IMR-90 (cell line): ENCODE measurements at regions not wholly inside any gene's neighbourhood (a gene's known extent, or its start where the extent isn't known, plus 50 kb on each side); places are given as distances from the start of the nearest gene placed in this dataset.

Source experiments
- ATAC-seq: fragments of 200-7000 bp; cut with Tn5 transposase; 2 replicates; pipeline ENCODE4 v1.9.1; 2020; ENCODE audit warnings: low read depth, mild to moderate bottlenecking, moderate library complexity
- BruUV-seq: library from RNA; stranded (reverse); fragments of 400-500 nt; replicated peaks from 2 replicates; lab custom pipeline; 2021; lab: Mats Ljungman, UMichigan
- CTCF ChIA-PET: fragments of 300-600 bp; formaldehyde crosslinking; extraction: SDS; loops from one replicate; lab custom pipeline; 2021; ENCODE audit warnings: antibody characterized with exemption; lab: Yijun Ruan, JAX
- POLR2A ChIA-PET: fragments of 300-600 bp; sonication (Branson Sonifier 250); formaldehyde crosslinking; loops from one replicate; lab custom pipeline; 2022; ENCODE audit warnings: antibody characterized with exemption; ENCODE audit not compliant: unreplicated experiment; lab: Charles Lee
- DNase-seq: peaks from one replicate; pipeline ENCODE4 v3.0.0; 2013
- H2AFZ ChIP-seq: replicated peaks from 2 replicates; pipeline ENCODE3; 2013; ENCODE audit warnings: low read length, mild to moderate bottlenecking; ENCODE audit not compliant: poor library complexity
- H2AK5ac ChIP-seq: 2 replicates; pipeline ENCODE4 v1.6.1; 2013; ENCODE audit warnings: low read depth, low read length, inconsistent platforms
- H2AK9ac ChIP-seq: replicated peaks from 2 replicates; pipeline ENCODE3; 2013; ENCODE audit warnings: mild to moderate bottlenecking, low read depth, low read length, moderate library complexity; ENCODE audit not compliant: poor library complexity
- H2BK120ac ChIP-seq: 2 replicates; pipeline ENCODE4 v1.6.1; 2013; ENCODE audit warnings: low read depth, low read length, inconsistent platforms
- H2BK15ac ChIP-seq: 3 replicates; pipeline ENCODE4 v1.6.1; 2013; ENCODE audit warnings: low read depth, low read length, inconsistent platforms
- H2BK20ac ChIP-seq: 2 replicates; pipeline ENCODE4 v1.6.1; 2013; ENCODE audit warnings: low read depth, mild to moderate bottlenecking, inconsistent platforms, low read length, moderate library complexity
- H2BK5ac ChIP-seq: 2 replicates; pipeline ENCODE4 v1.6.1; 2013; ENCODE audit warnings: mild to moderate bottlenecking, low read depth, low read length, inconsistent platforms; ENCODE audit not compliant: poor library complexity, severe bottlenecking
- H3K14ac ChIP-seq: replicated peaks from 2 replicates; pipeline ENCODE4 v1.6.1; 2013; ENCODE audit warnings: low read depth, low read length, inconsistent platforms
- H3K18ac ChIP-seq: 2 replicates; pipeline ENCODE4 v1.6.1; 2013; ENCODE audit warnings: low read depth, low read length, control low read depth
- H3K23ac ChIP-seq: 2 replicates; pipeline ENCODE4 v1.6.1; 2013; ENCODE audit warnings: low read depth, low read length, inconsistent platforms
- H3K27ac ChIP-seq: 2 replicates; pipeline ENCODE4 v1.5.1; 2013; ENCODE audit warnings: mild to moderate bottlenecking, control low read depth, low read length; ENCODE audit not compliant: insufficient read depth
- H3K27me3 ChIP-seq: 2 replicates; pipeline ENCODE4 v1.6.1; 2013; ENCODE audit warnings: low read length; ENCODE audit not compliant: control insufficient read depth, insufficient read depth
- H3K36me3 ChIP-seq: 2 replicates; pipeline ENCODE4 v1.6.1; 2013; ENCODE audit warnings: low read length, mixed read lengths; ENCODE audit not compliant: control insufficient read depth, insufficient read depth
- H3K4ac ChIP-seq: 2 replicates; pipeline ENCODE4 v1.6.1; 2013; ENCODE audit warnings: low read depth, low read length, inconsistent platforms
- H3K4me1 ChIP-seq: 2 replicates; pipeline ENCODE4 v1.6.1; 2013; ENCODE audit warnings: low read length, mixed read lengths; ENCODE audit not compliant: control insufficient read depth, insufficient read depth
- H3K4me2 ChIP-seq: 2 replicates; pipeline ENCODE4 v1.6.1; 2013; ENCODE audit warnings: low read depth, mild to moderate bottlenecking, control low read depth, low read length, moderate library complexity
- H3K4me3 ChIP-seq: 2 replicates; pipeline ENCODE4 v1.5.1; 2013; ENCODE audit warnings: low read depth, mild to moderate bottlenecking, control low read depth, low read length, moderate library complexity; ENCODE audit not compliant: insufficient read depth
- H3K56ac ChIP-seq: 2 replicates; pipeline ENCODE4 v1.6.1; 2013; ENCODE audit warnings: low read length, inconsistent platforms; ENCODE audit not compliant: insufficient read depth; ENCODE audit errors: extremely low read depth
- H3K79me1 ChIP-seq, 2 experiments: 2 replicates each; pipeline ENCODE4 v1.6.1; 2013; ENCODE audit warnings: low read length in 2 of 2, inconsistent platforms in 1 of 2, low read depth in 1 of 2
- H3K9ac ChIP-seq: 2 replicates; pipeline ENCODE4 v1.6.1; 2013; ENCODE audit warnings: low read depth, low read length, control low read depth
- H3K9me1 ChIP-seq: 2 replicates; pipeline ENCODE4 v1.6.1; 2013; ENCODE audit warnings: low read length, inconsistent platforms; ENCODE audit not compliant: insufficient read depth
- H3K9me3 ChIP-seq: 2 replicates; pipeline ENCODE4 v1.6.1; 2013; ENCODE audit warnings: low read length; ENCODE audit not compliant: control insufficient read depth, insufficient read depth
- H4K20me1 ChIP-seq: 2 replicates; pipeline ENCODE4 v1.6.1; 2013; ENCODE audit warnings: low read length, inconsistent platforms; ENCODE audit not compliant: insufficient read depth
- H4K5ac ChIP-seq: 2 replicates; pipeline ENCODE4 v1.6.1; 2013; ENCODE audit warnings: mild to moderate bottlenecking, low read depth, low read length, control low read depth
- H4K8ac ChIP-seq, 2 experiments: 2 replicates each; pipeline ENCODE4 v1.6.1; 2013; ENCODE audit warnings: low read depth in 2 of 2, low read length in 2 of 2, control low read depth in 1 of 2, inconsistent platforms in 1 of 2
- H4K91ac ChIP-seq: 2 replicates; pipeline ENCODE4 v1.6.1; 2013; ENCODE audit warnings: low read depth, low read length, inconsistent platforms; ENCODE audit not compliant: insufficient read depth
- BHLHE40 ChIP-seq: fragments of 150-350 bp; IDR thresholded peaks from 2 replicates; pipeline ENCODE4 v1.6.1; 2016; ENCODE audit warnings: mild to moderate bottlenecking, low read depth, low read length
- CEBPB ChIP-seq: IDR thresholded peaks from 2 replicates; pipeline ENCODE4 v1.6.1; 2012; ENCODE audit warnings: low read depth, low read length, improper control_type of control experiment
- CHD1 ChIP-seq: IDR thresholded peaks from 2 replicates; pipeline ENCODE4 v1.6.1; 2012; ENCODE audit warnings: low read depth, low read length, improper control_type of control experiment
- FOS ChIP-seq: fragments of 150-350 bp; IDR thresholded peaks from 2 replicates; pipeline ENCODE4 v1.6.1; 2016; ENCODE audit warnings: low read depth, low read length
- MAFK ChIP-seq: IDR thresholded peaks from 2 replicates; pipeline ENCODE4 v1.6.1; 2012; ENCODE audit warnings: low read depth, low read length, improper control_type of control experiment
- MAZ ChIP-seq: IDR thresholded peaks from 2 replicates; pipeline ENCODE4 v1.6.1; 2012; ENCODE audit warnings: low read depth, mild to moderate bottlenecking, low read length, improper control_type of control experiment, moderate library complexity, borderline replicate concordance
- MXI1 ChIP-seq: IDR thresholded peaks from 2 replicates; pipeline ENCODE4 v1.6.1; 2012; ENCODE audit warnings: low read depth, mild to moderate bottlenecking, low read length, moderate library complexity, borderline replicate concordance
- NFE2L2 ChIP-seq: fragments of 150-350 bp; IDR thresholded peaks from 2 replicates; pipeline ENCODE4 v1.6.1; 2016; ENCODE audit warnings: low read depth, mild to moderate bottlenecking, low read length
- POLR2A ChIP-seq: IDR thresholded peaks from 2 replicates; pipeline ENCODE4 v1.6.1; 2012; ENCODE audit warnings: mild to moderate bottlenecking, low read depth, low read length
- RAD21 ChIP-seq: IDR thresholded peaks from 2 replicates; pipeline ENCODE4 v1.6.1; 2012; ENCODE audit warnings: low read length, improper control_type of control experiment
- RCOR1 ChIP-seq: IDR thresholded peaks from 2 replicates; pipeline ENCODE4 v1.6.1; 2012; ENCODE audit warnings: mild to moderate bottlenecking, low read length, improper control_type of control experiment; ENCODE audit not compliant: insufficient replicate concordance
- RFX5 ChIP-seq: IDR thresholded peaks from 2 replicates; pipeline ENCODE4 v1.8.0; 2012; ENCODE audit warnings: low read depth, mild to moderate bottlenecking, low read length, moderate library complexity
- SMC3 ChIP-seq: fragments of 150-350 bp; IDR thresholded peaks from 2 replicates; pipeline ENCODE4 v1.6.1; 2016; ENCODE audit warnings: low read depth, mild to moderate bottlenecking, antibody characterized with exemption, low read length, moderate library complexity
- WGBS, 2 experiments: methylation state at CpG; one replicate each; pipeline versions ENCODE4 v1.1.5 to v1.1.7; 2013; ENCODE audit warnings: missing lambda C conversion rate in 2 of 2; ENCODE audit not compliant: insufficient read length in 1 of 2; ENCODE audit errors: extremely low coverage in 2 of 2; 5-methylcytosine and 5-hydroxymethylcytosine counted together
- dilution Hi-C: fragments of 300-500 bp; cut with HindIII; formaldehyde crosslinking; loops from one replicate; pipeline ENCODE4 v1.14.3; 2018; ENCODE audit warnings: low sequenced_read_pairs; ENCODE audit not compliant: unreplicated experiment
- in situ Hi-C: fragments of 300-500 bp; cut with MboI; formaldehyde crosslinking; loops from 3 replicates; pipeline ENCODE4 v1.14.3; 2019; ENCODE audit warnings: low sequenced_read_pairs, inconsistent platforms, mixed read lengths
- intact Hi-C: fragments of 100-400 bp; cut with micrococcal nuclease; formaldehyde crosslinking; loops from 2 replicates; pipeline ENCODE4 v1.10.0; 2022
- TF ChIP-seq, protein P1 (sequence below): fragments of 150-350 bp; IDR thresholded peaks from 2 replicates; pipeline ENCODE4 v1.6.1; 2016; ENCODE audit warnings: low read depth, mild to moderate bottlenecking, low read length, moderate library complexity, borderline replicate concordance
- TF ChIP-seq, protein P2 (sequence below): fragments of 150-350 bp; IDR thresholded peaks from 2 replicates; pipeline ENCODE4 v1.6.1; 2017; ENCODE audit warnings: mild to moderate bottlenecking, antibody characterized with exemption, low read length, low read depth
- TF ChIP-seq, protein P3 (sequence below): conservative IDR thresholded peaks from 2 replicates; pipeline ENCODE4 v1.5.1; 2012; ENCODE audit warnings: mild to moderate bottlenecking, low read depth, low read length, improper control_type of control experiment

DNA sequence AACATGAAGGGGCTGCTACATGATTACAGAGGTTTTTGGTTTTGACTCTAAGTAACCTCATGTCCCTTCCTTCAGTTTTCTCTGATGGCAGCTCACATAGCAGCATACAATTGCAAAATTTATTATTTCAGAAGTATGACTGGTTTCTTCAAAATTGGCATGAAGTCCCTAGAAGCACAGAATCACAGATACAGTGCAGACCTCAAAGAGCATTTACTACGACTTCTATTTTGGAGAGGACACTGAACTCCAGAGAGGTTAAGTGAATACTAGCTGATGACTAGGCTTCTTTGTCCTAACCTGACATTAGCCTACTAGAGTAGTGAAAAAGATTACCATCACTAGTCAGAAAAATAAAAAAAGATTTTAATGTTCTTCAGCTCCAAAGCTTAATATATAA is 664.3 kb downstream of the RFPL4B start:
- Histone ChIP-seq H3K27ac (no peak overlapping the region), H2BK20ac (peak overlapping the region; percentile 9; the same call in 1 of the 2 replicates), H2AK5ac (no peak overlapping the region), H2AFZ (no peak overlapping the region), H2BK15ac (peak overlapping the region; percentile 5; the same call in 1 of the 3 replicates), H2BK5ac (peak overlapping the region; percentile 18), H3K27me3 (no peaks in the 10 kb centered on the region), H4K91ac (no peak overlapping the region), H3K4me2 (no peak overlapping the region; the same call in 1 of the 2 replicates), H3K4me1 (peaks cover 2% of the 10 kb centered on the region; the same call in 1 of the 2 replicates), H3K4me3 (no peak overlapping the region), H3K18ac (peak overlapping the region; percentile 46; the same call in 1 of the 2 replicates), H3K79me1 (no peaks in the 10 kb centered on the region), H3K56ac (no peak overlapping the region), H3K23ac (no peak overlapping the region), H3K14ac (no peak overlapping the region; the same call in 1 of the 2 replicates), H2BK120ac (no peak overlapping the region; the same call in 1 of the 2 replicates), H3K9me3 (no peaks in the 10 kb centered on the region), H3K9me1 (no peaks in the 10 kb centered on the region), H4K5ac (no peak overlapping the region), H3K36me3 (no peaks in the 10 kb centered on the region), H4K20me1 (no peaks in the 10 kb centered on the region), H3K4ac (peak overlapping the region; percentile 7; the same call in 1 of the 2 replicates), H2AK9ac (no peak overlapping the region), H4K8ac (peak overlapping the region in 1 of 2 experiments; percentile 28; a peak in 1 of 4 replicates), H3K9ac (no peak overlapping the region)
- POLR2A ChIA-PET = no interaction called here
- intact Hi-C loops = loop anchor here (5.0 to 10.0 kb wide), 2 partner anchors 103 to 134 kb away; no protein-coding TSS in a partner anchor
- in situ Hi-C loops = no loop called here
- dilution Hi-C loops = no loop called here
- DNase-seq (no peak), ATAC-seq (no peak)
- BruUV-seq = no TSS peak
- no peak for TF ChIP-seq MAZ
- no peak for TF ChIP-seq FOS
- TF ChIP-seq, protein P1, sequence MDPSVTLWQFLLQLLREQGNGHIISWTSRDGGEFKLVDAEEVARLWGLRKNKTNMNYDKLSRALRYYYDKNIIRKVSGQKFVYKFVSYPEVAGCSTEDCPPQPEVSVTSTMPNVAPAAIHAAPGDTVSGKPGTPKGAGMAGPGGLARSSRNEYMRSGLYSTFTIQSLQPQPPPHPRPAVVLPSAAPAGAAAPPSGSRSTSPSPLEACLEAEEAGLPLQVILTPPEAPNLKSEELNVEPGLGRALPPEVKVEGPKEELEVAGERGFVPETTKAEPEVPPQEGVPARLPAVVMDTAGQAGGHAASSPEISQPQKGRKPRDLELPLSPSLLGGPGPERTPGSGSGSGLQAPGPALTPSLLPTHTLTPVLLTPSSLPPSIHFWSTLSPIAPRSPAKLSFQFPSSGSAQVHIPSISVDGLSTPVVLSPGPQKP = no peak
- no peak for TF ChIP-seq BHLHE40
- no peak for TF ChIP-seq RFX5
- no peak for TF ChIP-seq NFE2L2
- no peak for TF ChIP-seq MXI1
- no peak for TF ChIP-seq CEBPB
- TF ChIP-seq POLR2A = no peak
- TF ChIP-seq, protein P2, sequence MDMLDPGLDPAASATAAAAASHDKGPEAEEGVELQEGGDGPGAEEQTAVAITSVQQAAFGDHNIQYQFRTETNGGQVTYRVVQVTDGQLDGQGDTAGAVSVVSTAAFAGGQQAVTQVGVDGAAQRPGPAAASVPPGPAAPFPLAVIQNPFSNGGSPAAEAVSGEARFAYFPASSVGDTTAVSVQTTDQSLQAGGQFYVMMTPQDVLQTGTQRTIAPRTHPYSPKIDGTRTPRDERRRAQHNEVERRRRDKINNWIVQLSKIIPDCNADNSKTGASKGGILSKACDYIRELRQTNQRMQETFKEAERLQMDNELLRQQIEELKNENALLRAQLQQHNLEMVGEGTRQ = no peak
- TF ChIP-seq CHD1 = no peak
- no peak for TF ChIP-seq RAD21
- TF ChIP-seq RCOR1 = no peak
- TF ChIP-seq MAFK = no peak
- no peak for TF ChIP-seq SMC3
- TF ChIP-seq, protein P3, sequence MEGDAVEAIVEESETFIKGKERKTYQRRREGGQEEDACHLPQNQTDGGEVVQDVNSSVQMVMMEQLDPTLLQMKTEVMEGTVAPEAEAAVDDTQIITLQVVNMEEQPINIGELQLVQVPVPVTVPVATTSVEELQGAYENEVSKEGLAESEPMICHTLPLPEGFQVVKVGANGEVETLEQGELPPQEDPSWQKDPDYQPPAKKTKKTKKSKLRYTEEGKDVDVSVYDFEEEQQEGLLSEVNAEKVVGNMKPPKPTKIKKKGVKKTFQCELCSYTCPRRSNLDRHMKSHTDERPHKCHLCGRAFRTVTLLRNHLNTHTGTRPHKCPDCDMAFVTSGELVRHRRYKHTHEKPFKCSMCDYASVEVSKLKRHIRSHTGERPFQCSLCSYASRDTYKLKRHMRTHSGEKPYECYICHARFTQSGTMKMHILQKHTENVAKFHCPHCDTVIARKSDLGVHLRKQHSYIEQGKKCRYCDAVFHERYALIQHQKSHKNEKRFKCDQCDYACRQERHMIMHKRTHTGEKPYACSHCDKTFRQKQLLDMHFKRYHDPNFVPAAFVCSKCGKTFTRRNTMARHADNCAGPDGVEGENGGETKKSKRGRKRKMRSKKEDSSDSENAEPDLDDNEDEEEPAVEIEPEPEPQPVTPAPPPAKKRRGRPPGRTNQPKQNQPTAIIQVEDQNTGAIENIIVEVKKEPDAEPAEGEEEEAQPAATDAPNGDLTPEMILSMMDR = no peak
- CTCF ChIA-PET = no interaction called here
- no CpG with 5 or more reads among the region's 1 CpG for WGBS, 2 experiments
